ENCODE measurements at regions not wholly inside any gene's neighbourhood (a gene's known extent, or its start where the extent isn't known, plus 50 kb on each side); places are given as distances from the start of the nearest gene placed in this dataset.

DNA sequence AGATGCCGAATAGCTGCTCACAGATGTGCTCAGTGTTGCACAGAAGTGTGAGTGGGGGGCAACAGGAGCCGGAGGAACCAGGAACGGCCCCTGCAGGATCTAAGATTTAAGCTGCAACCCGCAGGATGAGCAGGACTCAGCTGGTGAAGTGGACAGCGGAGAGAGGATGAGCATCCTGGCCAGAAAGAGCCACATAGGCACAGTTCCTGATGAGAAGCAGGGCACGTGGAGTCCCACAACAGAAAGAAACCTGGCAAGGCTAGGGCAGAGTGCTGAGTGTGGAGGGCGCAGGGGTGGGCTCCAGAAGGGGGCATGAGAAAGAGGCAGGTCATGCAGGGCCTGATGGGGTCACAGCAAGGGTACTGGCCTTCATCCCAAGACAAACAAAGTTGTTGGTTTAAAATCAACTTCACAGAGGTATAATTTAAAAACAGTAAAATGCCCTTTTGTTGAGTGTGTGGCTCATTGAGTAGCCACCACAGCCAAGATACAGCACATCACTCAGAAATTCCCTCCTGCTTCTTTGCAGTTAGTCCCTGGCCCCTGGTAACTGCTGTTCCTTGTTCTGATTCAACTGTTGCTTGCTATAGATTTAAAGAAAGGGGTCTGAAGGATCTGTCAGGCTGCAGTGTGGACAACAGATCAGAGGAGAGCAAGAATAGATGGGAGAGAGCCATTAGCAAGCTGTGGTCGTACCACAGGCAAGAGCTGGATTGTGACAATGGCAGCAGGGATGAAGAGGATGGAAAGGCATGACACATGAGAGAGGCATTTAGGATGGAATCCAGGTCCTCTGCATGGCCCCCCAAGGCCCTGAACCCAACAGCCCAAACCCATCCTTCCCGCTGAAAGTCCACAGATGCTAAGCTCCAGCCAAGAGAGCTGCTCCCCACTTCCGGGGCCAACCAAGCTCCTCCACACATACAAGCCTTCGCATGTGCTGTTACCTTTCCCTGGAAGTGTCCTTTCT, 53.1 kb upstream of the OSBPL3 start:
- Histone ChIP-seq H3K27ac (no peak overlapping the region), H3K36me3 (no peaks in the 10 kb centered on the region), H3K27me3 (no peaks in the 10 kb centered on the region), H3K9me3 (ENCODE audit: low read depth) (no peaks in the 10 kb centered on the region), H3K4me1 (ENCODE audit: low read depth) (peaks cover 22% of the 10 kb centered on the region), H3K4me3 (no peak overlapping the region)
- TF ChIP-seq, protein P1, sequence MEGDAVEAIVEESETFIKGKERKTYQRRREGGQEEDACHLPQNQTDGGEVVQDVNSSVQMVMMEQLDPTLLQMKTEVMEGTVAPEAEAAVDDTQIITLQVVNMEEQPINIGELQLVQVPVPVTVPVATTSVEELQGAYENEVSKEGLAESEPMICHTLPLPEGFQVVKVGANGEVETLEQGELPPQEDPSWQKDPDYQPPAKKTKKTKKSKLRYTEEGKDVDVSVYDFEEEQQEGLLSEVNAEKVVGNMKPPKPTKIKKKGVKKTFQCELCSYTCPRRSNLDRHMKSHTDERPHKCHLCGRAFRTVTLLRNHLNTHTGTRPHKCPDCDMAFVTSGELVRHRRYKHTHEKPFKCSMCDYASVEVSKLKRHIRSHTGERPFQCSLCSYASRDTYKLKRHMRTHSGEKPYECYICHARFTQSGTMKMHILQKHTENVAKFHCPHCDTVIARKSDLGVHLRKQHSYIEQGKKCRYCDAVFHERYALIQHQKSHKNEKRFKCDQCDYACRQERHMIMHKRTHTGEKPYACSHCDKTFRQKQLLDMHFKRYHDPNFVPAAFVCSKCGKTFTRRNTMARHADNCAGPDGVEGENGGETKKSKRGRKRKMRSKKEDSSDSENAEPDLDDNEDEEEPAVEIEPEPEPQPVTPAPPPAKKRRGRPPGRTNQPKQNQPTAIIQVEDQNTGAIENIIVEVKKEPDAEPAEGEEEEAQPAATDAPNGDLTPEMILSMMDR (IDR thresholded peaks at IDR 0.05; ENCODE audit: low read depth, low read length) = no peak
- no peak for DNase-seq (ENCODE audit: low read depth in 1 of 2, low spot score in 1 of 2)

DNA sequence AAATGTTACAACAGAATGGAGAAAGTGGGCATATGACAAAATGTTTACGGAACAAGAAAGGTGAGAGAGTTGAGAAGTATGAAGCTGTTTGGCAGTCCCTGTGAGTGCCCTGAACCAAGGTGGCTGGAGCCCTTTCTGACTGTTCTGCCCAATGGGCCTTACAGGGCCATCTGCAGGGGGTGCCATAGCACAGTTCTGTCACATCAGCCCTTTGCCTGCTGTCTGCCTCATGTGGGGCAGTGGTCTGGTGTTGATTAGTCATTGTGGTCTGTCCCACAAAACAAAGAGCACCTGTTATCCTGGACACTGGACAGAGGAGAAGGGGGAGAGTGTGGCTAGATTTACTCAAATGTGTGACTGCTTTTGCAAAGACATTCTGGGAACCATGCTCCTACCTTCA, 51.5 kb upstream of the OSBPL3 start:
- Histone ChIP-seq H3K4me3 (no peak overlapping the region), H3K27ac (no peak overlapping the region), H3K9me3 (ENCODE audit: low read depth) (no peaks in the 10 kb centered on the region), H3K4me1 (ENCODE audit: low read depth) (peaks cover 22% of the 10 kb centered on the region), H3K36me3 (no peaks in the 10 kb centered on the region), H3K27me3 (no peaks in the 10 kb centered on the region)
- TF ChIP-seq, protein P1 (IDR thresholded peaks at IDR 0.05; ENCODE audit: low read depth, low read length) = no peak
- DNase-seq (ENCODE audit: low read depth in 1 of 2, low spot score in 1 of 2) = no peak

DNA sequence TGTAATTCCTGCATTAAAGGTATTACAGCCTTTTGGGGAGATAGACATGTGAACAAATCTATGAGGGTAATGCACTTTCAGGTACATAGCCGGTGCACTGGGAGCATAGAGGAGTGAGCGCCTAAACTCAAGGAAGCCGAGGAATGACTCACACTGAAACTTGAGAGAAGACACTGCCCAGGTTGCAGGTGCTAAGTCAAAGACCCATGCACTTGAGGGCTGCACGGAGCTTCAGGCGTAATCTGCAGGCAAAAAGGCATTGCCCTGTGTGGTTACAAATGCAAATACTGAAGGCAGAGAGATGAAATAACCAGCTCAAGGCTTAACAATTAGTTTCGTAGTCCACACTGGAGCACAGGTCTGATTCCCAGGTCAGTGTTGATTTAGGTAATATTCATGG, 51.0 kb upstream of the OSBPL3 start:
- Histone ChIP-seq H3K4me3 (no peak overlapping the region), H3K36me3 (no peaks in the 10 kb centered on the region), H3K27me3 (no peaks in the 10 kb centered on the region), H3K9me3 (ENCODE audit: low read depth) (no peaks in the 10 kb centered on the region), H3K27ac (no peak overlapping the region), H3K4me1 (ENCODE audit: low read depth) (peaks cover 22% of the 10 kb centered on the region)
- DNase-seq (ENCODE audit: low read depth in 1 of 2, low spot score in 1 of 2) = no peak
- TF ChIP-seq, protein P1 (IDR thresholded peaks at IDR 0.05; ENCODE audit: low read depth, low read length) = no peak
